ENCODE measurements at regions not wholly inside any gene's neighbourhood (a gene's known extent, or its start where the extent isn't known, plus 50 kb on each side); places are given as distances from the start of the nearest gene placed in this dataset.

DNA sequence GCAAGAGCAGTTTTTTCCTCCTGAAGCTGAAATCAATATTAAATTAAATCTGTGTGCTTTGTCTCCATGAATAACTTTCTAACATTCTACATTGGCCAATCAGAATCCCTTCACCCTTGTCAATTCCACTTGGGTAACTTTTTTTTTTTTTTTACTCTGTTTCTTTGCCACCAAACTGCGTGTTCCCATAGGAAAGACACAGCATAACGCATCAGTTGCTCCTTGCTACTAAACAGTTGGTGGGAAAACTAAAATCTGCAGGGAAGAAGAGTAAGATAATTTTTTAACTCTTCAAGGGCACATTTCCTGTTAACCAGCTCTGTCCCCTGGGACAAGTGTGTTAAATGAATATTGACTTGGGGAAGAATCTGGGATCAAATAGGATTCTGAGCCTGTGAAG lies 113.3 kb upstream of the SERP2 start:
- TF ChIP-seq EZH2phosphoT487 (IDR thresholded peaks at IDR 0.05; ENCODE audit: insufficient read depth, low read depth) (no peak), EZH2 (IDR thresholded peaks at IDR 0.05; ENCODE audit: insufficient read depth, poor library complexity, severe bottlenecking) (no peak)

Measured in GM23248 (cell line).